Gastroesophageal sphincter (tissue), 3 donors: ENCODE measurements at regions not wholly inside any gene's neighbourhood (a gene's known extent, or its start where the extent isn't known, plus 50 kb on each side); places are given as distances from the start of the nearest gene placed in this dataset.

Experiments
- CTCF ChIP-seq, 4 experiments: fragments of 200-600 bp in 2 of 4; fragments of 450-650 bp in 2 of 4; sonication (generic) in 1 of 4; IDR thresholded peaks; one replicate each; pipeline ENCODE4 v1.5.1; 2017 to 2019; ENCODE audit warnings: antibody characterized with exemption in 4 of 4, mild to moderate bottlenecking in 2 of 4, moderate library complexity in 2 of 4
- EP300 ChIP-seq: sonication (generic); formaldehyde crosslinking; IDR thresholded peaks from one replicate; pipeline ENCODE4 v1.6.1; 2017; ENCODE audit warnings: antibody characterized with exemption, mild to moderate bottlenecking
- POLR2A ChIP-seq, 2 donors: fragments of 450-650 bp; IDR thresholded peaks; one replicate each; pipeline ENCODE4 v1.6.1; 2017; ENCODE audit warnings: antibody characterized with exemption in 2 of 2, mild to moderate bottlenecking in 2 of 2, moderate library complexity in 1 of 2
- POLR2AphosphoS5 ChIP-seq: sonication (generic); formaldehyde crosslinking; IDR thresholded peaks from one replicate; pipeline ENCODE4 v1.6.1; 2017; ENCODE audit warnings: antibody characterized with exemption

DNA sequence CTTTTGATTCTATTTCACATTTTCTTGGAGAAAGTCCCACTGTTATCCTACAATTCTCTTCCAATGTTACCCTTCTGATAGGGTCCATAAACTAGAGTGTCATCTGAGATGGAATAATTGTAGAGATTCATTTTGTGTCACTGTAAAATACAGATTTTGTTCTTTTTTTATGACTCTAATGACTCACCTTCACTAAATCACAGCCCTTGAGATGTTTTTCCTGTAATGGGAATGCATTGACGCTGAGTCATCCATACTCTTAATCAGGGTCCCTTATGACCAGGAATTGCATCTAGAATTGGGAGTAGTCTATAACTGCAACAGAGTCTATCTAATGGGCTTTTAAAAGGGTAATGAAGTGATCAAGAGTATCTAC, 315.5 kb downstream of the TGFB2 start:
- no peak for TF ChIP-seq CTCF (IDR thresholded peaks at IDR 0.05)
- TF ChIP-seq EP300, result no peak
- no peak for TF ChIP-seq POLR2A (IDR thresholded peaks at IDR 0.05)
- TF ChIP-seq POLR2AphosphoS5, result no peak
